Peyer's patch (tissue), 4 donors: ENCODE measurements at regions not wholly inside any gene's neighbourhood (a gene's known extent, or its start where the extent isn't known, plus 50 kb on each side); places are given as distances from the start of the nearest gene placed in this dataset.

ENCODE experiments used
- CTCF ChIP-seq, 6 experiments: fragments of 450-650 bp in 4 of 6; fragments of 200-600 bp in 2 of 6; sonication (generic) in 1 of 6; IDR thresholded peaks; one replicate each; pipeline ENCODE4 v1.5.1; 2017 to 2019; ENCODE audit warnings: antibody characterized with exemption in 6 of 6, mild to moderate bottlenecking in 3 of 6, moderate library complexity in 1 of 6
- POLR2A ChIP-seq, 2 donors: fragments of 450-650 bp; IDR thresholded peaks; one replicate each; pipeline ENCODE4 v1.5.1; 2017; ENCODE audit warnings: antibody characterized with exemption in 2 of 2, mild to moderate bottlenecking in 2 of 2, moderate library complexity in 2 of 2

DNA sequence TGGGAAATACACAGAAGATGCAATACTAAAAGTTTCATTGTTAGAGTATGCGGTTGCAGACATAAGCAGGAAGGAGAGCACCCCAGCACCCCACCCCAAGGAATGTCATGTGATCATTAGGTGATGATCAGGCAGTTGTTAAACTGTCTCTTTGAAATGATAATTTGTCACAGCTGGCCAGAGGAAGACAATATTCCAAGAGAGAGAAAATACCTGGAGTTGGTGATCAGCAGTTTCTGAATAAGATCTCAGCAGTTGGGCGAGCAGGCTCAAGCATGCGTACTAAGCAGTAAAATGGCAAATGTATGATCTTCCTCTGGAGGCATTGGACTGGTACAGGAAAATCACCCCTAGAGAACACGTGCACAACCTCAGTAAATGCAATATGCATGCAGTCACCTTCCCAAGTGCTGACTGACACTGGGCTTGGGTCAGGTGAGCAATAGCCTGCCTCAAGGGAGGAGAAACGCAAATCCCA lies 250.1 kb upstream of the MBL2 start:
- TF ChIP-seq CTCF (IDR thresholded peaks at IDR 0.05) (no peak), POLR2A (IDR thresholded peaks at IDR 0.05) (no peak)
